ENCODE measurements at regions not wholly inside any gene's neighbourhood (a gene's known extent, or its start where the extent isn't known, plus 50 kb on each side); places are given as distances from the start of the nearest gene placed in this dataset.

DNA sequence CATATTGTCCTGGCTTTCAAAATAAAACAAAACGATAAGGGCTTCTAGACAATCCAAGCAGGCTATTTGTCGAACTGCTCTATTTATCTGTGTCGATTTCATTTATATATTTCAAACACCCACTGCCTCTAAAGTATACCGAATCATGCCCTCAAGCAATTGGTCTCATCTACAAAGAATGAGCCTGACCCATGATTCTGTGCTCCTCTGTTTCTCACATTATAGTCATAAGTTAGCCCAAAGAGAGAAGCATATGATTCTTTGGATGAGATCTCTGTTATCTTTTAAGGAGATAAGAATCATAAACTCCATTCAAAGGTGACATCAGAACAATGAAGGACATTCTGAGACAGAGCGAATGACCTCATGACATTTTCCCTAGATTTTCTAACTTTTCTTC lies 191.1 kb downstream of the MAP2K6 start:
- TF ChIP-seq, protein P1, sequence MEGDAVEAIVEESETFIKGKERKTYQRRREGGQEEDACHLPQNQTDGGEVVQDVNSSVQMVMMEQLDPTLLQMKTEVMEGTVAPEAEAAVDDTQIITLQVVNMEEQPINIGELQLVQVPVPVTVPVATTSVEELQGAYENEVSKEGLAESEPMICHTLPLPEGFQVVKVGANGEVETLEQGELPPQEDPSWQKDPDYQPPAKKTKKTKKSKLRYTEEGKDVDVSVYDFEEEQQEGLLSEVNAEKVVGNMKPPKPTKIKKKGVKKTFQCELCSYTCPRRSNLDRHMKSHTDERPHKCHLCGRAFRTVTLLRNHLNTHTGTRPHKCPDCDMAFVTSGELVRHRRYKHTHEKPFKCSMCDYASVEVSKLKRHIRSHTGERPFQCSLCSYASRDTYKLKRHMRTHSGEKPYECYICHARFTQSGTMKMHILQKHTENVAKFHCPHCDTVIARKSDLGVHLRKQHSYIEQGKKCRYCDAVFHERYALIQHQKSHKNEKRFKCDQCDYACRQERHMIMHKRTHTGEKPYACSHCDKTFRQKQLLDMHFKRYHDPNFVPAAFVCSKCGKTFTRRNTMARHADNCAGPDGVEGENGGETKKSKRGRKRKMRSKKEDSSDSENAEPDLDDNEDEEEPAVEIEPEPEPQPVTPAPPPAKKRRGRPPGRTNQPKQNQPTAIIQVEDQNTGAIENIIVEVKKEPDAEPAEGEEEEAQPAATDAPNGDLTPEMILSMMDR (IDR thresholded peaks at IDR 0.05): no peak
- no peak for TF ChIP-seq POLR2A (IDR thresholded peaks at IDR 0.05)
- Histone ChIP-seq H3K9me3 (replicated peaks in 1 of 3) (no peaks in the 10 kb centered on the region), H3K4me3 (no peak overlapping the region), H3K27me3 (no peaks in the 10 kb centered on the region), H3K27ac (no peak overlapping the region), H3K4me1 (replicated peaks in 1 of 2) (peaks cover 0 to 29% of the 10 kb centered on the region in 2 donors), H3K36me3 (replicated peaks in 1 of 2) (no peaks in the 10 kb centered on the region)
- WGBS, 4 donors: 84 to 89% (median 86%) methylated on average over 5 of the region's 5 CpGs
- intact Hi-C loops (cut with DNase I): loop anchor here (10.0 kb wide), 1 partner anchor 539 kb away; no protein-coding TSS in a partner anchor
- no peak for DNase-seq

DNA sequence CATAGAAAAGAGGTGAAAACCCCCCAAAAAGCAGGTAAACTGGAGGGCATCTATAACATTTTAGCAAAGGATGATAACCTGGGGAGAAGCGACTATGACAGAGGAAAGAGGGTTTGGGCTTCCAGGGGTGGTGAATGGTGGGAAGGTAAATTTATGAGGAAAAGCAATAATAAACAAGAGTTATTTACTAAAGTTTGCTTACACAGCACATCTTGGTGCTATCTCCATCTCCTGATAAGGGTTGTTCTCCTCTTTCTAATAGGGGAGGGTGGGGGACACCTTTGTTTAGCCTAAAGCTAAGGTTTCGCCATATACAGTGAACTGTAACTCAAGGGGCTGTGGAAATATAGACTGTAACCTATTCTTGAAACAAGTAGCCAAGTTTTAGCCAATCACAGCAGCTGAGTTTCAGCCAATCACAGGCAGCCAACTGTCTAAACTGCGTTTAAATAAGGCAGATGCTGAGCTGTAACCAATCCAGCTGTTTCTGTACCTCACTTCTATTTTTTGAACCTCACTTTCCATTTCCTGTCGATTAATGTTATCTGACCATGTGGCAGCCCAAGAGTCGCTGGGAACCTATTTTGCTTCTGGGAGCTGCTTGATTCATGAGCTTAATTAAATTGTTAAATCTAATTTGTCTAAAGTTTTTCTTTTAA lies 191.8 kb downstream of the MAP2K6 start:
- WGBS, 4 donors: 67 to 77% (median 68%) methylated on average over 5 of the region's 5 CpGs
- Histone ChIP-seq H3K36me3 (replicated peaks in 1 of 2) (no peaks in the 10 kb centered on the region), H3K9me3 (replicated peaks in 1 of 3) (no peaks in the 10 kb centered on the region), H3K4me1 (replicated peaks in 1 of 2) (peaks cover 0 to 29% of the 10 kb centered on the region in 2 donors), H3K27me3 (no peaks in the 10 kb centered on the region), H3K27ac (no peak overlapping the region), H3K4me3 (no peak overlapping the region)
- intact Hi-C loops (cut with DNase I): loop anchor here (10.0 kb wide), 1 partner anchor 539 kb away; no protein-coding TSS in a partner anchor
- TF ChIP-seq, protein P1 (IDR thresholded peaks at IDR 0.05): no peak
- TF ChIP-seq POLR2A (IDR thresholded peaks at IDR 0.05): no peak
- no peak for DNase-seq

DNA sequence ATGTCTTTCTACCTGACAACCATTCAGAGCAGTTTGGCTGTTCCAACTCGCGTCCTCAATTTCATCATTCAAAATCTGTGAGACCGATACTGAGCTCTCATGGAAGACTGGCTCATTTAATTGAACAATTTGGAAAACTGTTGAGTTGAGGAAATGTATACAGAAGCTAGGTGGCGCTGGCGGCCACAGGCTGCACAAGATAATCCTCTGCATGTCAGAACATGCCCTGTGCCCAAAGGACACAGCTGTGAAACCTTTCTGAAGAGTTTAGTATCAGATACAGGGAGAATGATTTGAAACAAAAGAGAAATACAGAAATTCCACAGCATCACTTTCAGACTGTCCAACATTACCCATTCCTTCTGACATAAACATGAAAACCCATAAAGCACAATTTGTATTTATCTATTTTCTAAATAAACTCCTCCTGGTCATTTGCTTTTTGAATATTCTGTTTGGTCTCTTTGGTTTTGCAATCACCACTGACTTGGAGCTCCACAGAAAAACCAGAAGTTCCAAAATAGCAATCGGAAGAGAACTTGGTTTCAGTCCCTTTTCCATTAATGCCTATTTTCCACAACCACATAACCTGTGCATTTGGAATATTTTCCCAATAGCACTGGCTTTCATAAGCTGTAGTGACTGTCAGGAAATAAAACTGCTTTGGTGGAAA lies 192.8 kb downstream of the MAP2K6 start:
- H3K27ac ChIP-seq: peak overlapping the region in 4 of 5 donors; percentile 5 to 33 (median 28)
- DNase-seq: peak; percentile 72 to 93 (median 86)
- peak overlapping the region in 1 of 4 donors; percentile 4 for H3K4me3 ChIP-seq
- TF ChIP-seq, protein P1 (IDR thresholded peaks at IDR 0.05): peak; percentile 90 to 94 (median 91)
- TF ChIP-seq POLR2A (IDR thresholded peaks at IDR 0.05): no peak
- H3K4me1 ChIP-seq (replicated peaks in 1 of 2): peaks cover 0 to 29% of the 10 kb centered on the region in 2 donors
- no peaks in the 10 kb centered on the region for H3K36me3 ChIP-seq (replicated peaks in 1 of 2)
- no peaks in the 10 kb centered on the region for H3K9me3 ChIP-seq (replicated peaks in 1 of 3)
- H3K27me3 ChIP-seq: no peaks in the 10 kb centered on the region
- intact Hi-C loops (cut with DNase I): loop anchor here (10.0 kb wide), 1 partner anchor 538 kb away; no protein-coding TSS in a partner anchor
- 9 to 14% (median 10%) methylated on average over 6 of the region's 6 CpGs for WGBS, 4 donors

DNA sequence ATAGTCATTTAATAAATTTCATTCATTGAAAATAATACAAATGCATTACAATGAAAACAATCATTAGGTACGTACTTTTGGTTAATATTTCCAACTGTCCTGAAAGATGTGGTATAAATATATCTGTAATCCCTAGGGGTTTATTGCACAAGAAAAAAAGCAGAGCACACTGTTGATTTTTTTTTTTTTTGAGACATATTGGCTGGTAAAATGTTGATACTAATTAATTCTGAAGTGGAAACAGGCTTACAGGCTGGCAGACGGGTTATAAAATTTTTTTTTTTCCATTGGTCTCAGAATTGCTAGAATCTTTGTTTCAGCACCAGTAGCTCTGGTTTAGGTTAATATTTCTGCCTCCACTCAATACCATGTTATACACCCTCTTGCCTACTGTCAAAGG lies 193.6 kb downstream of the MAP2K6 start:
- TF ChIP-seq, protein P1 (IDR thresholded peaks at IDR 0.05): no peak
- TF ChIP-seq POLR2A (IDR thresholded peaks at IDR 0.05): no peak
- no peak for DNase-seq
- H3K9me3 ChIP-seq (replicated peaks in 1 of 3): no peaks in the 10 kb centered on the region
- 76 to 89% (median 85%) methylated on average over 2 of the region's 2 CpGs for WGBS, 4 donors
- no peak overlapping the region for H3K4me3 ChIP-seq
- no peak overlapping the region for H3K27ac ChIP-seq
- H3K27me3 ChIP-seq: no peaks in the 10 kb centered on the region
- H3K36me3 ChIP-seq (replicated peaks in 1 of 2): no peaks in the 10 kb centered on the region
- intact Hi-C loops (cut with DNase I): loop anchor here (10.0 kb wide), 1 partner anchor 537 kb away; no protein-coding TSS in a partner anchor
- peaks cover 0 to 29% of the 10 kb centered on the region in 2 donors for H3K4me1 ChIP-seq (replicated peaks in 1 of 2)

Data from adrenal gland (tissue), 9 donors.